ENCODE measurements at regions not wholly inside any gene's neighbourhood (a gene's known extent, or its start where the extent isn't known, plus 50 kb on each side); places are given as distances from the start of the nearest gene placed in this dataset.

- WGBS: 63% methylated on average over 24 of the region's 26 CpGs
- TF ChIP-seq EP300 (IDR thresholded peaks at IDR 0.05): no peak
- no peak for TF ChIP-seq CTCF (IDR thresholded peaks at IDR 0.05)
- TF ChIP-seq POLR2A (IDR thresholded peaks at IDR 0.05): no peak
- no peak for TF ChIP-seq POLR2AphosphoS5 (IDR thresholded peaks at IDR 0.05)
- DNase-seq (ENCODE audit: low spot score in 2 of 2): peak; percentile 50 to 54
Measured at GRCh38 chr19:30070968-30071632, 129.1 kb downstream of the URI1 start.

GRCh38 chr19:30071871-30072270, 129.8 kb downstream of the URI1 start:
- Histone ChIP-seq H3K27me3 (peaks cover 11% of the 10 kb centered on the region), H3K9me3 (no peaks in the 10 kb centered on the region), H3K27ac (no peak overlapping the region), H3K36me3 (no peaks in the 10 kb centered on the region), H3K4me3 (no peak overlapping the region), H3K4me1 (peaks cover 7% of the 10 kb centered on the region)
- WGBS: 88% methylated on average over 15 of the region's 15 CpGs
- TF ChIP-seq POLR2A (IDR thresholded peaks at IDR 0.05) (no peak), CTCF (IDR thresholded peaks at IDR 0.05) (no peak)
- peak; percentile 27 to 52 for DNase-seq (ENCODE audit: low spot score in 2 of 2)

More at GRCh38 chr19:30070968-30071632, 129.1 kb downstream of the URI1 start:
- no peaks in the 10 kb centered on the region for H3K36me3 ChIP-seq
- H3K27ac ChIP-seq: no peak overlapping the region
- H3K4me1 ChIP-seq: peaks cover 7% of the 10 kb centered on the region
- H3K4me3 ChIP-seq: no peak overlapping the region
- H3K9me3 ChIP-seq: no peaks in the 10 kb centered on the region
- peaks cover 7% of the 10 kb centered on the region for H3K27me3 ChIP-seq

GRCh38 chr19:30073152-30074000, 131.3 kb downstream of the URI1 start:
- H3K4me1 ChIP-seq: peaks cover 7% of the 10 kb centered on the region
- H3K27me3 ChIP-seq: peaks cover 20% of the 10 kb centered on the region
- H3K36me3 ChIP-seq: no peaks in the 10 kb centered on the region
- no peaks in the 10 kb centered on the region for H3K9me3 ChIP-seq
- WGBS: 54% methylated on average over 6 of the region's 16 CpGs
- no peak overlapping the region for H3K4me3 ChIP-seq
- no peak for TF ChIP-seq POLR2AphosphoS5 (IDR thresholded peaks at IDR 0.05)
- TF ChIP-seq CTCF (IDR thresholded peaks at IDR 0.05): no peak
- TF ChIP-seq EP300 (IDR thresholded peaks at IDR 0.05): no peak
- no peak for TF ChIP-seq POLR2A (IDR thresholded peaks at IDR 0.05)
- H3K27ac ChIP-seq: no peak overlapping the region
- peak; percentile 40 to 63 for DNase-seq (ENCODE audit: low spot score in 2 of 2)

- DNase-seq (ENCODE audit: low spot score in 2 of 2): peak; percentile 9 to 34
- Histone ChIP-seq H3K4me1 (peaks cover 7% of the 10 kb centered on the region), H3K36me3 (no peaks in the 10 kb centered on the region), H3K27me3 (peaks cover 23% of the 10 kb centered on the region), H3K9me3 (no peaks in the 10 kb centered on the region), H3K27ac (no peak overlapping the region), H3K4me3 (no peak overlapping the region)
- 86% methylated on average over 7 of the region's 7 CpGs for WGBS
- no peak for TF ChIP-seq POLR2AphosphoS5 (IDR thresholded peaks at IDR 0.05)
- no peak for TF ChIP-seq EP300 (IDR thresholded peaks at IDR 0.05)
- no peak for TF ChIP-seq CTCF (IDR thresholded peaks at IDR 0.05)
- no peak for TF ChIP-seq POLR2A (IDR thresholded peaks at IDR 0.05)
Measured at GRCh38 chr19:30074096-30074495, 132.1 kb downstream of the URI1 start.
